B cell (primary cell): ENCODE measurements at regions not wholly inside any gene's neighbourhood (a gene's known extent, or its start where the extent isn't known, plus 50 kb on each side); places are given as distances from the start of the nearest gene placed in this dataset.

Source experiments
- EZH2 ChIP-seq: IDR thresholded peaks from 2 replicates; pipeline ENCODE4 v1.6.1; 2012; ENCODE audit warnings: borderline replicate concordance, low read depth, mild to moderate bottlenecking, moderate library complexity, low read length; ENCODE audit not compliant: insufficient read depth, poor library complexity, severe bottlenecking
- TF ChIP-seq, protein P1 (sequence below): fragments of 200-600 bp; IDR thresholded peaks from one replicate; pipeline ENCODE4 v1.8.0; 2022; ENCODE audit warnings: antibody characterized with exemption, mild to moderate bottlenecking

DNA sequence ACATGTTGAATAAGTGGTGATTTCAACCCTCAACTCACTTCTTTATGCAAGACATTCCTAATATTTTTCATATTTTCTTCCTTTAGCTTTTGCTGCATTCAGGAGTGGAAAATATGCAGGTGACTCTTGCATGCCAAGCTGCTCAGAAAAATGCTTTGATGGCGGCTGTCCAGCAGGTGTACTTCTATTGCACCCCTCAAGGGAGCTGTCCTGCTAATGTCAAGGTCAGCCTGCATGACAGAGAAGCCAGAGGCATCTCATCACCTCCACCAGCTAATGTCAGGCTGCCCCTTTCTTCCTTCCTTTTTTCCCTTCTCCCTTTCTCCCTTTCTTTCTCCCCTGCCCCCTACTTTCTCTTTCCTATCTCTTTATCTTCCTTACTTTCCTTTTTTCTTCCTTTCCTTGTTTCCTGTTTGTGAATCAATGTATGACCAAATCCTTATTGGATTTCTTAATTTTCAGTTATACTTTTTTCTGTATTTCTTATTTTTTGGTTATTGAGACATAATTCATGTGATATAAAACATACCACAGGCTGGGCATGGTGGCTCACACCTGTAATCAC lies 112.2 kb downstream of the CD164 start:
- TF ChIP-seq, protein P1, sequence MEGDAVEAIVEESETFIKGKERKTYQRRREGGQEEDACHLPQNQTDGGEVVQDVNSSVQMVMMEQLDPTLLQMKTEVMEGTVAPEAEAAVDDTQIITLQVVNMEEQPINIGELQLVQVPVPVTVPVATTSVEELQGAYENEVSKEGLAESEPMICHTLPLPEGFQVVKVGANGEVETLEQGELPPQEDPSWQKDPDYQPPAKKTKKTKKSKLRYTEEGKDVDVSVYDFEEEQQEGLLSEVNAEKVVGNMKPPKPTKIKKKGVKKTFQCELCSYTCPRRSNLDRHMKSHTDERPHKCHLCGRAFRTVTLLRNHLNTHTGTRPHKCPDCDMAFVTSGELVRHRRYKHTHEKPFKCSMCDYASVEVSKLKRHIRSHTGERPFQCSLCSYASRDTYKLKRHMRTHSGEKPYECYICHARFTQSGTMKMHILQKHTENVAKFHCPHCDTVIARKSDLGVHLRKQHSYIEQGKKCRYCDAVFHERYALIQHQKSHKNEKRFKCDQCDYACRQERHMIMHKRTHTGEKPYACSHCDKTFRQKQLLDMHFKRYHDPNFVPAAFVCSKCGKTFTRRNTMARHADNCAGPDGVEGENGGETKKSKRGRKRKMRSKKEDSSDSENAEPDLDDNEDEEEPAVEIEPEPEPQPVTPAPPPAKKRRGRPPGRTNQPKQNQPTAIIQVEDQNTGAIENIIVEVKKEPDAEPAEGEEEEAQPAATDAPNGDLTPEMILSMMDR: no peak
- TF ChIP-seq EZH2: no peak
